ENCODE measurements at regions not wholly inside any gene's neighbourhood (a gene's known extent, or its start where the extent isn't known, plus 50 kb on each side); places are given as distances from the start of the nearest gene placed in this dataset.

DNA sequence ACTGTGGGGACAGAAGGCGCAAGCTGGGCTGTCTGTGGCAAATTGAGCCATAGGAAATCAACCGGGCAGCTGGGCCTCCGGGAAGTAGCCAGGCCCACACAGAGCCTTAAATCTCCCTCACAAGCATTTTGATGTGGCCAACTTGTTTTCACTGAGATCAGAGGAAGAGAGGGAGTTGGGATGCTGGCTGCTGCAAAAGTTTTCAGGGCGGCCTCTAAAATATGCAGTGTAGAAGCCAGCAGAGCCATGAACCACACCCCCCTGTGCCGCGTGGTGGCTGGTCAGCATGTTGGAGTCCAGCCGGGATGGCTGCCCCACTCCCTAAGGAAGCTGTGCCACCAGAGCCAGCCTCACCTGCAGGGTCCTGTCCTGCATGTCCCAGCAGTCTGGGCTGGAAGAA lies 167.4 kb downstream of the CDC5L start:
- H3K4me3 ChIP-seq (ENCODE audit: low read length), result no peak overlapping the region
- H3K9me3 ChIP-seq (ENCODE audit: control insufficient read depth in 1 of 2, insufficient read depth in 1 of 2, low read length in 2 of 2), result no peaks in the 10 kb centered on the region
- no peaks in the 10 kb centered on the region for H3K36me3 ChIP-seq (ENCODE audit: insufficient read depth, low read length)
- no peaks in the 10 kb centered on the region for H3K4me1 ChIP-seq (ENCODE audit: insufficient read depth, low read length)
- H3K27ac ChIP-seq (ENCODE audit: low read depth in 1 of 2, low read length in 2 of 2), result no peak overlapping the region
- TF ChIP-seq CTCF (IDR thresholded peaks at IDR 0.05), result no peak
- H3K27ac Mint-ChIP-seq, result no peak overlapping the region
- no peaks in the 10 kb centered on the region for H3K9me3 Mint-ChIP-seq
- no peak for DNase-seq
- ATAC-seq (ENCODE audit: poor library complexity), result no peak
- no peak overlapping the region for H3K4me3 Mint-ChIP-seq
- H3K36me3 Mint-ChIP-seq (ENCODE audit: low read depth), result no peaks in the 10 kb centered on the region
- CTCF ChIA-PET, result no interaction called here
- H3K27me3 Mint-ChIP-seq, result peaks cover 19% of the 10 kb centered on the region
- POLR2A ChIA-PET, result no interaction called here
- intact Hi-C loops (cut with DNase I, micrococcal nuclease), result no loop called here
- H3K27me3 ChIP-seq (ENCODE audit: control insufficient read depth in 1 of 2, insufficient read depth in 2 of 2, low read length in 2 of 2), result peaks cover 20 to 23% of the 10 kb centered on the region in 2 experiments
- H3K4me1 Mint-ChIP-seq (ENCODE audit: low read depth), result no peaks in the 10 kb centered on the region

- H3K4me1 ChIP-seq (ENCODE audit: insufficient read depth, low read length), result peaks cover 2% of the 10 kb centered on the region
- no peaks in the 10 kb centered on the region for H3K9me3 Mint-ChIP-seq
- no peak overlapping the region for H3K27ac ChIP-seq (ENCODE audit: low read depth in 1 of 2, low read length in 2 of 2)
- TF ChIP-seq CTCF (IDR thresholded peaks at IDR 0.05), result no peak
- CTCF ChIA-PET, result no interaction called here
- H3K27me3 ChIP-seq (ENCODE audit: control insufficient read depth in 1 of 2, insufficient read depth in 2 of 2, low read length in 2 of 2), result peaks cover 25 to 28% of the 10 kb centered on the region in 2 experiments
- H3K36me3 ChIP-seq (ENCODE audit: insufficient read depth, low read length), result no peaks in the 10 kb centered on the region
- DNase-seq, result no peak
- POLR2A ChIA-PET, result no interaction called here
- no peak overlapping the region for H3K4me3 Mint-ChIP-seq
- H3K36me3 Mint-ChIP-seq (ENCODE audit: low read depth), result no peaks in the 10 kb centered on the region
- peaks cover 29% of the 10 kb centered on the region for H3K27me3 Mint-ChIP-seq
- no peaks in the 10 kb centered on the region for H3K9me3 ChIP-seq (ENCODE audit: control insufficient read depth in 1 of 2, insufficient read depth in 1 of 2, low read length in 2 of 2)
- H3K4me1 Mint-ChIP-seq (ENCODE audit: low read depth), result no peaks in the 10 kb centered on the region
- no peak overlapping the region for H3K27ac Mint-ChIP-seq
- no peak for ATAC-seq (ENCODE audit: poor library complexity)
- intact Hi-C loops (cut with DNase I, micrococcal nuclease), result no loop called here
- H3K4me3 ChIP-seq (ENCODE audit: low read length), result no peak overlapping the region
These were observed 168.5 kb downstream of the CDC5L start for GRCh38 chr6:44556046-44556445.

DNA sequence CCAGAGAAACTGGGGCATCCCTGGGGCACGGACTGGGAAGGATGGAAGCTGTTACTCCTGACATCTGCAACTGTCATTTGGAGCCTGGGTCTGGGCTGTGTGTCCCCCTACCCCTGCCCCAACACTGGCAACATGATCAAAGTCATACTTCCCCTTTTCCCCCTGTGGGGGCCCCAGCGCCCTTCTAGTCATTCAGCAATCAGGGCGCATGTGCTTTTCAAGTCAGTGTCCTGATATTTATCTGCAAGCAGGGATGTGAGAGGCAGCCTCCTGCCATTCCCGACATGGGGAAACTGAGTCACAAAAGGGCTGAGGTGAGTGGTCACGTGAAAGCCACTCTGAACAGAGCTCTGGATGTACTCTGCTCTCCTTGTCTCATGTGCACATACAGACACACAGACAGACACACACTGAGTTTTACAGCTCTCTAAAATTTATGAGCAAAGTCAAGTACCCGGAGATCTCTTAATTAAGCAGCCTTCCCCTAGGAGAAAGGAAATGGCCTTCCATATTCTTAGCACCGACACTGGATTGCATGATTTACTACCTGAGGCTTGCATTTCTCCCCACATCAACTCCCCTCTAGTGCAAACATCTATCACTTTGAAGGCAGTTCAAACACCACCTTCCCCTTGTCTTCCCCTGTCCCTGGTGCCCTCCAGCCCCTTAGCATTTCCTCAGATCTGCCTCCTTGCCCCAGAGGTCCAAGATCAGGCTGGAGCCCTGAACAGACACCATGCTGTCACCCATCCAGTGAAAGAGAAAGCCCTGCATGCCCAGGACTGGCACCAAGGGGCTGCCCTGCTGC lies 170.7 kb downstream of the CDC5L start:
- Mint-ChIP-seq H3K36me3 (ENCODE audit: low read depth) (no peaks in the 10 kb centered on the region), H3K4me1 (ENCODE audit: low read depth) (peaks cover 6% of the 10 kb centered on the region), H3K27ac (no peak overlapping the region), H3K9me3 (no peaks in the 10 kb centered on the region), H3K27me3 (peaks cover 44% of the 10 kb centered on the region), H3K4me3 (no peak overlapping the region)
- DNase-seq (no peak), ATAC-seq (ENCODE audit: poor library complexity) (no peak)
- no peak overlapping the region for H3K4me3 ChIP-seq (ENCODE audit: low read length)
- CTCF ChIA-PET, result no interaction called here
- H3K9me3 ChIP-seq (ENCODE audit: control insufficient read depth in 1 of 2, insufficient read depth in 1 of 2, low read length in 2 of 2), result no peaks in the 10 kb centered on the region
- H3K36me3 ChIP-seq (ENCODE audit: insufficient read depth, low read length), result no peaks in the 10 kb centered on the region
- TF ChIP-seq CTCF (IDR thresholded peaks at IDR 0.05), result no peak
- H3K4me1 ChIP-seq (ENCODE audit: insufficient read depth, low read length), result peaks cover 12% of the 10 kb centered on the region
- POLR2A ChIA-PET, result no interaction called here
- H3K27me3 ChIP-seq (ENCODE audit: control insufficient read depth in 1 of 2, insufficient read depth in 2 of 2, low read length in 2 of 2), result peaks cover 27 to 31% of the 10 kb centered on the region in 2 experiments
- no peak overlapping the region for H3K27ac ChIP-seq (ENCODE audit: low read depth in 1 of 2, low read length in 2 of 2)
- intact Hi-C loops (cut with DNase I, micrococcal nuclease), result no loop called here
